Heart right ventricle (tissue), 16 donors: ENCODE measurements at regions not wholly inside any gene's neighbourhood (a gene's known extent, or its start where the extent isn't known, plus 50 kb on each side); places are given as distances from the start of the nearest gene placed in this dataset.

Experiments
- ATAC-seq, 8 donors: fragments of 200-7000 bp; cut with Tn5 transposase; one replicate each; pipeline ENCODE4 v1.9.1; 2020; ENCODE audit warnings: mild to moderate bottlenecking in 8 of 8, moderate library complexity in 8 of 8, moderate number of reproducible peaks in 1 of 8
- DNase-seq, 2 donors: peaks; one replicate each; pipeline ENCODE4 v3.0.0-alpha.2; 2020
- H3K27ac ChIP-seq, 10 donors: fragments of 200-600 bp; sonication (generic) in 2 of 10; one replicate each; pipeline versions ENCODE4 v1.5.0 to v1.8.0; 2020 to 2022; ENCODE audit warnings: mild to moderate bottlenecking in 3 of 10
- H3K27me3 ChIP-seq, 7 donors: fragments of 200-600 bp; one replicate each; pipeline ENCODE4 v1.8.0; 2021 to 2022; ENCODE audit warnings: mild to moderate bottlenecking in 2 of 7
- H3K36me3 ChIP-seq, 9 donors: fragments of 200-600 bp; sonication (generic) in 1 of 9; one replicate each; pipeline versions ENCODE4 v1.5.0 to v1.8.0; 2020 to 2022; ENCODE audit warnings: mild to moderate bottlenecking in 2 of 9
- H3K4me1 ChIP-seq, 9 donors: fragments of 200-600 bp; sonication (generic) in 1 of 9; one replicate each; pipeline versions ENCODE4 v1.5.0 to v1.8.0; 2020 to 2022; ENCODE audit warnings: mild to moderate bottlenecking in 4 of 9
- H3K4me3 ChIP-seq, 10 donors: fragments of 200-600 bp; sonication (generic) in 2 of 10; one replicate each; pipeline versions ENCODE4 v1.5.0 to v1.8.0; 2020 to 2022; ENCODE audit warnings: mild to moderate bottlenecking in 7 of 10, moderate library complexity in 2 of 10
- H3K9me3 ChIP-seq, 11 donors: fragments of 200-600 bp in 10 of 11; sonication (generic) in 2 of 11; one replicate each; pipeline versions ENCODE4 v1.5.0 to v1.8.0; 2013 to 2022; ENCODE audit warnings: mild to moderate bottlenecking in 2 of 11, control low read depth in 1 of 11, moderate library complexity in 1 of 11
- CTCF ChIP-seq, 9 donors: fragments of 200-600 bp; sonication (generic) in 2 of 9; IDR thresholded peaks; one replicate each; pipeline versions ENCODE4 v1.5.0 to v1.8.0; 2021 to 2022; ENCODE audit warnings: antibody characterized with exemption in 9 of 9, mild to moderate bottlenecking in 5 of 9, moderate library complexity in 1 of 9
- WGBS, 2 donors: extraction: QIAGEN DNeasy Blood & Tissue Kit; methylation state at CpG; one replicate each; pipeline ENCODE4 v1.1.7; 2013; ENCODE audit warnings: inconsistent platforms in 1 of 2; 5-methylcytosine and 5-hydroxymethylcytosine counted together
- intact Hi-C, 10 donors: fragments of 100-400 bp; cut with DNase I; formaldehyde crosslinking; loops; one replicate each; pipeline versions ENCODE4 v1.11.1 to v1.14.2; 2022
- donor health status: Arrhythmogenic right ventricular cardiomyopathy.
- donor health status: ischemic (EF 13 %, LVEDD 7.1; RV severe dilation, severe dysfunction).
- donor health status: healthy with polysubstance abuse.
- donor health status: DM: no; HTN: yes; CAD: no.
- donor health status: DM: no; HTN: no; CAD: no.
- donor health status: ischemic (EF 25% LVEDD 6.9; RV normal size, moderate dysfunction).
- donor health status: ischemic (EF 25% LVEDD 5.7; RV mildly dilated, moderate dysfunction).
- donor health status: healthy.
- donor health status: DM: yes; HTN: yes; CAD: no.
- donor health status: Ischemic cardiomyopathy.
- donor health status: ischemic (EF 35%, LVEDD 5.7; RV mildly dilated, moderate dysfunction).
- donor health status: nonischemic (EF 11% LVEDD 7.7; RV severe dilation, severe dysfunction).
- donor health status: DM: yes; HTN: yes; CAD: no.
- donor health status: PGD.
- donor health status: ischemic (EF 29% LVEDD 5.4; RV normal size, mild dysfunction).
- donor health status: nonischemic (EF 23%, LVEDD 6.1; RV moderate dilation, normal function).

GRCh38 chr3:40990062-40990456 is 209.2 kb upstream of the CTNNB1 start:
- ATAC-seq (no peak), DNase-seq (no peak)
- H3K36me3 ChIP-seq = no peaks in the 10 kb centered on the region
- no peak overlapping the region for H3K4me3 ChIP-seq
- 99 to 100% methylated on average over 1 of the region's 1 CpG for WGBS, 2 donors
- no peaks in the 10 kb centered on the region for H3K27me3 ChIP-seq
- H3K4me1 ChIP-seq = peaks cover 0 to 6% (median 0%) of the 10 kb centered on the region in 9 donors
- no peaks in the 10 kb centered on the region for H3K9me3 ChIP-seq
- H3K27ac ChIP-seq = no peak overlapping the region
- intact Hi-C loops = no loop called here
- no peak for TF ChIP-seq CTCF (IDR thresholded peaks at IDR 0.05)

GRCh38 chr3:40992023-40992422 is 207.3 kb upstream of the CTNNB1 start:
- no peak for DNase-seq

GRCh38 chr3:40994611-40995010 is 204.7 kb upstream of the CTNNB1 start:
- no peak for ATAC-seq
- Histone ChIP-seq H3K4me3 (no peak overlapping the region), H3K4me1 (peaks cover 0 to 24% (median 14%) of the 10 kb centered on the region in 9 donors), H3K9me3 (no peaks in the 10 kb centered on the region), H3K27ac (no peak overlapping the region), H3K36me3 (no peaks in the 10 kb centered on the region), H3K27me3 (no peaks in the 10 kb centered on the region)
- WGBS, 2 donors = 90 to 96% methylated on average over 1 of the region's 1 CpG
- TF ChIP-seq CTCF (IDR thresholded peaks at IDR 0.05) = no peak
- DNase-seq = no peak
- intact Hi-C loops = no loop called here

More at GRCh38 chr3:40992023-40992422, 207.3 kb upstream of the CTNNB1 start:
- Histone ChIP-seq H3K36me3 (no peaks in the 10 kb centered on the region), H3K27me3 (no peaks in the 10 kb centered on the region), H3K9me3 (no peaks in the 10 kb centered on the region), H3K27ac (no peak overlapping the region), H3K4me1 (peaks cover 0 to 13% (median 12%) of the 10 kb centered on the region in 9 donors), H3K4me3 (no peak overlapping the region)
- intact Hi-C loops = no loop called here
- TF ChIP-seq CTCF (IDR thresholded peaks at IDR 0.05) = no peak
- ATAC-seq = no peak

- no peak for DNase-seq
- H3K4me1 ChIP-seq = peaks cover 0 to 24% (median 14%) of the 10 kb centered on the region in 9 donors
- H3K36me3 ChIP-seq = no peaks in the 10 kb centered on the region
- ATAC-seq = no peak
- H3K27me3 ChIP-seq = no peaks in the 10 kb centered on the region
- no peak for TF ChIP-seq CTCF (IDR thresholded peaks at IDR 0.05)
- no peak overlapping the region for H3K4me3 ChIP-seq
- H3K9me3 ChIP-seq = no peaks in the 10 kb centered on the region
- intact Hi-C loops = no loop called here
- H3K27ac ChIP-seq = no peak overlapping the region
- 88 to 90% methylated on average over 2 of the region's 2 CpGs for WGBS, 2 donors
Observed at GRCh38 chr3:40995271-40995670, 204.0 kb upstream of the CTNNB1 start.
